ENCODE measurements at regions not wholly inside any gene's neighbourhood (a gene's known extent, or its start where the extent isn't known, plus 50 kb on each side); places are given as distances from the start of the nearest gene placed in this dataset.

GRCh38 chr13:71030784-71031183, 836.2 kb downstream of the DACH1 start:
- H3K27ac ChIP-seq, result no peak overlapping the region
- POLR2A ChIA-PET (ENCODE audit: unreplicated experiment), result no interaction called here
- no peaks in the 10 kb centered on the region for H4K20me1 ChIP-seq (ENCODE audit: insufficient read depth)
- no peaks in the 10 kb centered on the region for H3K36me3 ChIP-seq (ENCODE audit: low read depth)
- no peak for DNase-seq
- no TSS peak for BruUV-seq (replicated peaks)
- no peaks in the 10 kb centered on the region for H3K4me1 ChIP-seq (replicated peaks; ENCODE audit: insufficient read depth)
- no peak overlapping the region for H3K4me2 ChIP-seq
- intact Hi-C loops (cut with micrococcal nuclease; ENCODE audit: unreplicated experiment), result no loop called here
- H3F3A ChIP-seq (ENCODE audit: insufficient read depth, low read depth), result no peaks in the 10 kb centered on the region
- no peaks in the 10 kb centered on the region for H3K27me3 ChIP-seq (ENCODE audit: insufficient read depth, low read depth)
- H3K9me2 ChIP-seq (ENCODE audit: insufficient read depth), result no peaks in the 10 kb centered on the region
- H3K79me2 ChIP-seq (ENCODE audit: low read depth), result no peaks in the 10 kb centered on the region
- CTCF ChIA-PET, result no interaction called here
- H3K9me3 ChIP-seq (ENCODE audit: insufficient read depth, low read depth), result no peaks in the 10 kb centered on the region
- no peak overlapping the region for H2AFZ ChIP-seq
- TF ChIP-seq EZH2 (IDR thresholded peaks at IDR 0.05; ENCODE audit: low read depth) (no peak), CTCF (conservative IDR thresholded peaks at IDR 0.05) (no peak)
- H3K4me3 ChIP-seq, result no peak overlapping the region

- ChIA-PET CTCF (no interaction called here), POLR2A (ENCODE audit: unreplicated experiment) (no interaction called here)
- H3K79me2 ChIP-seq (ENCODE audit: low read depth), result no peaks in the 10 kb centered on the region
- no peaks in the 10 kb centered on the region for H3K9me2 ChIP-seq (ENCODE audit: insufficient read depth)
- no peak overlapping the region for H3K27ac ChIP-seq
- H4K20me1 ChIP-seq (ENCODE audit: insufficient read depth), result no peaks in the 10 kb centered on the region
- H3K4me3 ChIP-seq, result no peak overlapping the region
- TF ChIP-seq CTCF (conservative IDR thresholded peaks at IDR 0.05) (no peak), EZH2 (IDR thresholded peaks at IDR 0.05; ENCODE audit: low read depth) (no peak)
- H3K9me3 ChIP-seq (ENCODE audit: insufficient read depth, low read depth), result no peaks in the 10 kb centered on the region
- H2AFZ ChIP-seq, result no peak overlapping the region
- H3K4me2 ChIP-seq, result no peak overlapping the region
- H3K27me3 ChIP-seq (ENCODE audit: insufficient read depth, low read depth), result no peaks in the 10 kb centered on the region
- no peaks in the 10 kb centered on the region for H3K36me3 ChIP-seq (ENCODE audit: low read depth)
- no peaks in the 10 kb centered on the region for H3K4me1 ChIP-seq (replicated peaks; ENCODE audit: insufficient read depth)
- intact Hi-C loops (cut with micrococcal nuclease; ENCODE audit: unreplicated experiment), result no loop called here
- no peak for DNase-seq
- H3F3A ChIP-seq (ENCODE audit: insufficient read depth, low read depth), result no peaks in the 10 kb centered on the region
- BruUV-seq (replicated peaks), result no TSS peak
These were observed 838.1 kb downstream of the DACH1 start for GRCh38 chr13:71028884-71029283.

GRCh38 chr13:71021825-71022422, 845.1 kb downstream of the DACH1 start:
- no peaks in the 10 kb centered on the region for H3K9me2 ChIP-seq (ENCODE audit: insufficient read depth)
- ChIA-PET CTCF (no interaction called here), POLR2A (ENCODE audit: unreplicated experiment) (interaction anchor here (0.6 kb wide), 1 partner anchor 763 kb away, joined by 3 read pairs; no protein-coding TSS in a partner anchor)
- H3K79me2 ChIP-seq (ENCODE audit: low read depth), result no peaks in the 10 kb centered on the region
- H3K9me3 ChIP-seq (ENCODE audit: insufficient read depth, low read depth), result no peaks in the 10 kb centered on the region
- no peak for DNase-seq
- H3K4me3 ChIP-seq, result no peak overlapping the region
- H4K20me1 ChIP-seq (ENCODE audit: insufficient read depth), result no peaks in the 10 kb centered on the region
- H3K4me2 ChIP-seq, result no peak overlapping the region
- no peaks in the 10 kb centered on the region for H3K27me3 ChIP-seq (ENCODE audit: insufficient read depth, low read depth)
- TF ChIP-seq EZH2 (IDR thresholded peaks at IDR 0.05; ENCODE audit: low read depth) (no peak), CTCF (conservative IDR thresholded peaks at IDR 0.05) (no peak)
- no peak overlapping the region for H2AFZ ChIP-seq
- H3K36me3 ChIP-seq (ENCODE audit: low read depth), result no peaks in the 10 kb centered on the region
- H3F3A ChIP-seq (ENCODE audit: insufficient read depth, low read depth), result no peaks in the 10 kb centered on the region
- BruUV-seq (replicated peaks), result no TSS peak
- intact Hi-C loops (cut with micrococcal nuclease; ENCODE audit: unreplicated experiment), result no loop called here
- H3K4me1 ChIP-seq (replicated peaks; ENCODE audit: insufficient read depth), result no peaks in the 10 kb centered on the region
- no peak overlapping the region for H3K27ac ChIP-seq

All from PC-9 (cell line).